ENCODE measurements at regions not wholly inside any gene's neighbourhood (a gene's known extent, or its start where the extent isn't known, plus 50 kb on each side); places are given as distances from the start of the nearest gene placed in this dataset.

GRCh38 chr3:40975711-40976121 is 223.6 kb upstream of the CTNNB1 start:
- no peaks in the 10 kb centered on the region for H3K79me2 ChIP-seq (ENCODE audit: insufficient read depth, low read length)
- peak overlapping the region; percentile 7 for H3K27ac ChIP-seq (ENCODE audit: low read depth, low read length)
- no peak for TF ChIP-seq CTCF (IDR thresholded peaks at IDR 0.05; ENCODE audit: extremely low read depth, low read depth, low read length)
- no peak overlapping the region for H3K4me3 ChIP-seq (ENCODE audit: insufficient read depth, low read length)
- H2AFZ ChIP-seq (ENCODE audit: low read length): no peak overlapping the region
- no peaks in the 10 kb centered on the region for H3K27me3 ChIP-seq (ENCODE audit: insufficient read depth, low read length)
- H3K9me3 ChIP-seq (ENCODE audit: low read depth, low read length): no peaks in the 10 kb centered on the region
- H3K4me1 ChIP-seq (ENCODE audit: insufficient read depth, low read length): peaks cover 21% of the 10 kb centered on the region
- no peaks in the 10 kb centered on the region for H3K36me3 ChIP-seq (ENCODE audit: insufficient read depth, low read length)
- H4K20me1 ChIP-seq (ENCODE audit: insufficient read depth, low read length): no peaks in the 10 kb centered on the region
- H3K4me2 ChIP-seq (ENCODE audit: insufficient read depth, low read length): no peak overlapping the region
- no peak for DNase-seq (ENCODE audit: insufficient read length, low spot score, missing footprints)

- Histone ChIP-seq H3K27me3 (ENCODE audit: insufficient read depth, low read length) (no peaks in the 10 kb centered on the region), H3K27ac (ENCODE audit: low read depth, low read length) (peak overlapping the region; percentile 7), H3K4me1 (ENCODE audit: insufficient read depth, low read length) (peaks cover 16% of the 10 kb centered on the region), H3K4me3 (ENCODE audit: insufficient read depth, low read length) (no peak overlapping the region), H4K20me1 (ENCODE audit: insufficient read depth, low read length) (no peaks in the 10 kb centered on the region), H3K36me3 (ENCODE audit: insufficient read depth, low read length) (no peaks in the 10 kb centered on the region), H2AFZ (ENCODE audit: low read length) (no peak overlapping the region), H3K4me2 (ENCODE audit: insufficient read depth, low read length) (no peak overlapping the region), H3K9me3 (ENCODE audit: low read depth, low read length) (no peaks in the 10 kb centered on the region), H3K79me2 (ENCODE audit: insufficient read depth, low read length) (no peaks in the 10 kb centered on the region)
- DNase-seq (ENCODE audit: insufficient read length, low spot score, missing footprints): no peak
- TF ChIP-seq CTCF (IDR thresholded peaks at IDR 0.05; ENCODE audit: extremely low read depth, low read depth, low read length): no peak
Observed at GRCh38 chr3:40976241-40976640, 223.1 kb upstream of the CTNNB1 start.

GRCh38 chr3:40978442-40978841 is 220.9 kb upstream of the CTNNB1 start:
- no peak for TF ChIP-seq CTCF (IDR thresholded peaks at IDR 0.05; ENCODE audit: extremely low read depth, low read depth, low read length)
- H3K4me1 ChIP-seq (ENCODE audit: insufficient read depth, low read length): peaks cover 6% of the 10 kb centered on the region
- no peak overlapping the region for H3K4me3 ChIP-seq (ENCODE audit: insufficient read depth, low read length)
- H4K20me1 ChIP-seq (ENCODE audit: insufficient read depth, low read length): no peaks in the 10 kb centered on the region
- H3K4me2 ChIP-seq (ENCODE audit: insufficient read depth, low read length): no peak overlapping the region
- H3K36me3 ChIP-seq (ENCODE audit: insufficient read depth, low read length): no peaks in the 10 kb centered on the region
- H3K27me3 ChIP-seq (ENCODE audit: insufficient read depth, low read length): no peaks in the 10 kb centered on the region
- no peaks in the 10 kb centered on the region for H3K9me3 ChIP-seq (ENCODE audit: low read depth, low read length)
- no peak overlapping the region for H3K27ac ChIP-seq (ENCODE audit: low read depth, low read length)
- no peak overlapping the region for H2AFZ ChIP-seq (ENCODE audit: low read length)
- DNase-seq (ENCODE audit: insufficient read length, low spot score, missing footprints): no peak
- H3K79me2 ChIP-seq (ENCODE audit: insufficient read depth, low read length): no peaks in the 10 kb centered on the region

GRCh38 chr3:40979962-40980361 is 219.3 kb upstream of the CTNNB1 start:
- DNase-seq (ENCODE audit: insufficient read length, low spot score, missing footprints): no peak
- Histone ChIP-seq H3K4me2 (ENCODE audit: insufficient read depth, low read length) (no peak overlapping the region), H4K20me1 (ENCODE audit: insufficient read depth, low read length) (no peaks in the 10 kb centered on the region), H3K4me1 (ENCODE audit: insufficient read depth, low read length) (peaks cover 6% of the 10 kb centered on the region), H3K27me3 (ENCODE audit: insufficient read depth, low read length) (no peaks in the 10 kb centered on the region), H3K36me3 (ENCODE audit: insufficient read depth, low read length) (no peaks in the 10 kb centered on the region), H3K9me3 (ENCODE audit: low read depth, low read length) (no peaks in the 10 kb centered on the region), H3K27ac (ENCODE audit: low read depth, low read length) (no peak overlapping the region), H2AFZ (ENCODE audit: low read length) (no peak overlapping the region), H3K4me3 (ENCODE audit: insufficient read depth, low read length) (no peak overlapping the region), H3K79me2 (ENCODE audit: insufficient read depth, low read length) (no peaks in the 10 kb centered on the region)
- TF ChIP-seq CTCF (IDR thresholded peaks at IDR 0.05; ENCODE audit: extremely low read depth, low read depth, low read length): no peak
